ENCODE measurements at regions not wholly inside any gene's neighbourhood (a gene's known extent, or its start where the extent isn't known, plus 50 kb on each side); places are given as distances from the start of the nearest gene placed in this dataset.

DNA sequence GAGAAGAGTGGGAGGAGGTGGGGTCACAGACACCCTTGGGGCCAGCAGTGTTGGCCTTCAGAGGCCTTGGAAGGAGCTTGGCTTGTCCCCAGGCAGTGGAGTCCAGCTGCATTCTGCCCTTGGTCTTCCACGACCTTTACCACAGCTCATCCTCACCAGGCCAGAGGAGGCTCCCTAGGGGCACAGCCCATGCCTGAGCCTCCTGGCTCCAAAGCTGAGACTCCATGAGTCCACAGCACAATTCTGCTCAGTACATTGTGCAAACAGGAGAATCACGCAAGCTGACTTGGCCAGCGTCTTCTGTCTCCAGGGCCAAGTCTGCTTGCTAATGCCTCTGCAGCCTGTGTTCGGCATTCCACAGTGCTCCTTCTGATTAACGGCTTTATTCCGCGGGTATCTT is 337.2 kb downstream of the SMOC2 start:
- TF ChIP-seq, protein P1, sequence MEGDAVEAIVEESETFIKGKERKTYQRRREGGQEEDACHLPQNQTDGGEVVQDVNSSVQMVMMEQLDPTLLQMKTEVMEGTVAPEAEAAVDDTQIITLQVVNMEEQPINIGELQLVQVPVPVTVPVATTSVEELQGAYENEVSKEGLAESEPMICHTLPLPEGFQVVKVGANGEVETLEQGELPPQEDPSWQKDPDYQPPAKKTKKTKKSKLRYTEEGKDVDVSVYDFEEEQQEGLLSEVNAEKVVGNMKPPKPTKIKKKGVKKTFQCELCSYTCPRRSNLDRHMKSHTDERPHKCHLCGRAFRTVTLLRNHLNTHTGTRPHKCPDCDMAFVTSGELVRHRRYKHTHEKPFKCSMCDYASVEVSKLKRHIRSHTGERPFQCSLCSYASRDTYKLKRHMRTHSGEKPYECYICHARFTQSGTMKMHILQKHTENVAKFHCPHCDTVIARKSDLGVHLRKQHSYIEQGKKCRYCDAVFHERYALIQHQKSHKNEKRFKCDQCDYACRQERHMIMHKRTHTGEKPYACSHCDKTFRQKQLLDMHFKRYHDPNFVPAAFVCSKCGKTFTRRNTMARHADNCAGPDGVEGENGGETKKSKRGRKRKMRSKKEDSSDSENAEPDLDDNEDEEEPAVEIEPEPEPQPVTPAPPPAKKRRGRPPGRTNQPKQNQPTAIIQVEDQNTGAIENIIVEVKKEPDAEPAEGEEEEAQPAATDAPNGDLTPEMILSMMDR (IDR thresholded peaks at IDR 0.05): no peak
- TF ChIP-seq POLR2A (IDR thresholded peaks at IDR 0.05): no peak
- TF ChIP-seq POLR2AphosphoS5 (IDR thresholded peaks at IDR 0.05): peak; percentile 25
